ENCODE measurements at regions not wholly inside any gene's neighbourhood (a gene's known extent, or its start where the extent isn't known, plus 50 kb on each side); places are given as distances from the start of the nearest gene placed in this dataset.

GRCh38 chr15:62886431-62887071 is 156.0 kb upstream of the TPM1 start:
- peak overlapping the region; percentile 17 for H3K27ac ChIP-seq
- no peaks in the 10 kb centered on the region for H3K36me3 ChIP-seq (replicated peaks; ENCODE audit: insufficient read depth, low read depth)
- no peak overlapping the region for H3K4me3 ChIP-seq
- DNase-seq (ENCODE audit: low spot score): no peak
- no peaks in the 10 kb centered on the region for H3K27me3 ChIP-seq
- H3K9me3 ChIP-seq (ENCODE audit: low read depth): no peaks in the 10 kb centered on the region
- H3K4me1 ChIP-seq (ENCODE audit: insufficient read depth): peaks cover 19% of the 10 kb centered on the region
- H3K9me2 ChIP-seq (replicated peaks; ENCODE audit: insufficient read depth): no peaks in the 10 kb centered on the region
- no peak overlapping the region for H2AFZ ChIP-seq
- 28% methylated on average over 13 of the region's 13 CpGs for WGBS (ENCODE audit: low lambda C conversion rate, missing lambda C conversion rate)
- no peaks in the 10 kb centered on the region for H3K79me2 ChIP-seq
- H4K20me1 ChIP-seq (ENCODE audit: insufficient read depth, poor library complexity, severe bottlenecking): no peaks in the 10 kb centered on the region
- TF ChIP-seq CTCF (IDR thresholded peaks at IDR 0.05; ENCODE audit: poor library complexity) (no peak), EZH2phosphoT487 (IDR thresholded peaks at IDR 0.05; ENCODE audit: low read depth, severe bottlenecking, unreplicated experiment) (no peak), EZH2 (IDR thresholded peaks at IDR 0.05; ENCODE audit: borderline replicate concordance) (no peak)
- H3K4me2 ChIP-seq: peak overlapping the region; percentile 53

GRCh38 chr15:62887113-62887570 is 155.4 kb upstream of the TPM1 start:
- 36% methylated on average over 7 of the region's 7 CpGs for WGBS (ENCODE audit: low lambda C conversion rate, missing lambda C conversion rate)
- no peaks in the 10 kb centered on the region for H3K9me2 ChIP-seq (replicated peaks; ENCODE audit: insufficient read depth)
- H3K79me2 ChIP-seq: no peaks in the 10 kb centered on the region
- H3K4me2 ChIP-seq: peak overlapping the region; percentile 53
- no peaks in the 10 kb centered on the region for H4K20me1 ChIP-seq (ENCODE audit: insufficient read depth, poor library complexity, severe bottlenecking)
- no peaks in the 10 kb centered on the region for H3K36me3 ChIP-seq (replicated peaks; ENCODE audit: insufficient read depth, low read depth)
- peak overlapping the region; percentile 17 for H3K27ac ChIP-seq
- H3K27me3 ChIP-seq: no peaks in the 10 kb centered on the region
- H3K9me3 ChIP-seq (ENCODE audit: low read depth): no peaks in the 10 kb centered on the region
- peaks cover 19% of the 10 kb centered on the region for H3K4me1 ChIP-seq (ENCODE audit: insufficient read depth)
- TF ChIP-seq CTCF (IDR thresholded peaks at IDR 0.05; ENCODE audit: poor library complexity) (no peak), EZH2phosphoT487 (IDR thresholded peaks at IDR 0.05; ENCODE audit: low read depth, severe bottlenecking, unreplicated experiment) (no peak)
- peak; percentile 42 for DNase-seq (ENCODE audit: low spot score)
- H3K4me3 ChIP-seq: no peak overlapping the region
- H2AFZ ChIP-seq: no peak overlapping the region

DNA sequence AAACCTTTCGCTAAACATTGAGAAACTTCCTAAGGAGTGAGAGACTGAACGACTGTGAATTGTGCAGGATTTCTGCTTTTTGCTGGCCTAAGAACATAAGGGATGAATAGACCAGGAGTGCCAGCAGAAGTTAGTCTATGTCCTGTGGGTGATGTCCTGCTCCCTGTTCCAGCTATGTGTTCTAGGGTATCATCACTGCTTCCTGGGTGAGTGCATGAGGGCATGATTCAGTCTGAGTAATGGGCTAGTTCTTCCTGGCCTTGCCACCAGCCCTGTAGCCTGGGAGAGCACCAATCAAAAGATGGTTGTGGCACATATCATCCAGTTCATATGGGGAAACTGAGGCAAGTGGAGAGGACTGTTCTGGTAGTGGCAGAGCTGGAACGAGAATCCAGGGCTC is 153.9 kb upstream of the TPM1 start:
- H3K4me2 ChIP-seq: no peak overlapping the region
- no peaks in the 10 kb centered on the region for H3K36me3 ChIP-seq (replicated peaks; ENCODE audit: insufficient read depth, low read depth)
- H3K4me3 ChIP-seq: no peak overlapping the region
- H3K27me3 ChIP-seq: no peaks in the 10 kb centered on the region
- TF ChIP-seq CTCF (IDR thresholded peaks at IDR 0.05; ENCODE audit: poor library complexity) (no peak), EZH2 (IDR thresholded peaks at IDR 0.05; ENCODE audit: borderline replicate concordance) (no peak), EZH2phosphoT487 (IDR thresholded peaks at IDR 0.05; ENCODE audit: low read depth, severe bottlenecking, unreplicated experiment) (no peak)
- no peaks in the 10 kb centered on the region for H3K9me3 ChIP-seq (ENCODE audit: low read depth)
- peaks cover 15% of the 10 kb centered on the region for H3K4me1 ChIP-seq (ENCODE audit: insufficient read depth)
- H2AFZ ChIP-seq: no peak overlapping the region
- no peak for DNase-seq (ENCODE audit: low spot score)
- no peak overlapping the region for H3K27ac ChIP-seq
- H3K9me2 ChIP-seq (replicated peaks; ENCODE audit: insufficient read depth): no peaks in the 10 kb centered on the region
- H4K20me1 ChIP-seq (ENCODE audit: insufficient read depth, poor library complexity, severe bottlenecking): no peaks in the 10 kb centered on the region
- WGBS (ENCODE audit: low lambda C conversion rate, missing lambda C conversion rate): 95% methylated on average over 3 of the region's 3 CpGs
- H3K79me2 ChIP-seq: no peaks in the 10 kb centered on the region
